Calu3 (cell line): ENCODE measurements at regions not wholly inside any gene's neighbourhood (a gene's known extent, or its start where the extent isn't known, plus 50 kb on each side); places are given as distances from the start of the nearest gene placed in this dataset.

Experiments
- BruUV-seq: library from RNA; stranded (reverse); fragments of 400-500 nt; replicated peaks from 2 replicates; lab custom pipeline; 2021; lab: Mats Ljungman, UMichigan
- CTCF ChIA-PET: fragments of 300-600 bp; sonication (Branson Sonifier 250); formaldehyde crosslinking; loops from one replicate; lab custom pipeline; 2022; ENCODE audit warnings: antibody characterized with exemption; lab: Charles Lee
- DNase-seq: peaks from one replicate; pipeline ENCODE4 v3.0.0; 2022
- H3K27ac Mint-ChIP-seq: one replicate; pipeline ENCODE4 v1.8.0; 2022; ENCODE audit warnings: mixed read lengths; ENCODE audit not compliant: unreplicated experiment
- H3K27me3 Mint-ChIP-seq: one replicate; pipeline ENCODE4 v1.8.0; 2022; ENCODE audit warnings: mixed read lengths; ENCODE audit not compliant: unreplicated experiment
- H3K36me3 Mint-ChIP-seq: one replicate; pipeline ENCODE4 v1.8.0; 2022; ENCODE audit warnings: mild to moderate bottlenecking, moderate library complexity, mixed read lengths; ENCODE audit not compliant: insufficient read depth, unreplicated experiment
- H3K4me1 Mint-ChIP-seq: one replicate; pipeline ENCODE4 v1.8.0; 2022; ENCODE audit warnings: mild to moderate bottlenecking, low read depth, mixed read lengths; ENCODE audit not compliant: unreplicated experiment
- H3K4me3 Mint-ChIP-seq: one replicate; pipeline ENCODE4 v1.8.0; 2022; ENCODE audit warnings: mild to moderate bottlenecking, low read depth, moderate library complexity, mixed read lengths; ENCODE audit not compliant: unreplicated experiment
- H3K9me3 Mint-ChIP-seq: one replicate; pipeline ENCODE4 v1.8.0; 2022; ENCODE audit warnings: low read depth, mixed read lengths; ENCODE audit not compliant: unreplicated experiment
- intact Hi-C: fragments of 100-400 bp; cut with micrococcal nuclease; formaldehyde crosslinking; loops from one replicate; pipeline ENCODE4 v1.10.0; 2022; ENCODE audit not compliant: unreplicated experiment
- TF ChIP-seq, protein P1 (sequence below): fragments of 200-600 bp; IDR thresholded peaks from one replicate; pipeline ENCODE4 v1.8.0; 2022; ENCODE audit warnings: antibody characterized with exemption; ENCODE audit not compliant: unreplicated experiment

DNA sequence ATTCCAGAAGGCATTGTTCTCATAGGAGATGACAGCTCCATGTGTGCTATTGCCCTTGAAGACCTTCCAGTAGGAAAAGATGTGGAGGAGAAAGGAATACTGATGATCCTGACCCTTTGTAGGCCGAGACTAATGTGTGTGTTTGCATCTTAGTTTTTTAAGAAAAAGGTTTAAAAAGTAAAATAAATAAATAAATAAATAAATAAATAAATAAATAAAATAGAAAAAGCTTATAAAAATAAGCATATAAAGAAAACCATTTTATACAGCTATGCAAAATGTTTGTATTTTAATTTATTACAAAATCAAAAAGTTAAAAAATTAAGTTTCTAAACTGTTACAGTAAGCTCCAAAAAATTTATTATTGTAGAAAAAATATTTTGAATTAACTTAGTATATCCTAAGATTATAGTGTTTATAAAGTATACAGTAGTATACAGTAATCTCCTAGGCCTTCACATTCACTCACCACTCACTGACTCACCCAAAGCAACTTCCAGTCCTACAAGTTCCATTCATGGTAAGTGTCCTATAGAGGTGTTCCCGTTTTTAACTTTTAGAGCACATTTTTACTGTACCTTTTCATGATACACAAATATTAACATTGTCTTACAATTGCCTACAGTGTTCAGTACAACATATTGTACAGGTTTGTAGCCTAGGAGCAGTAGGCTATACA is 435.2 kb upstream of the SEMA3A start:
- no peak overlapping the region for H3K4me3 Mint-ChIP-seq
- H3K4me1 Mint-ChIP-seq = no peaks in the 10 kb centered on the region
- no TSS peak for BruUV-seq
- no peaks in the 10 kb centered on the region for H3K36me3 Mint-ChIP-seq
- no peak for DNase-seq
- H3K27me3 Mint-ChIP-seq = no peaks in the 10 kb centered on the region
- CTCF ChIA-PET = no interaction called here
- TF ChIP-seq, protein P1, sequence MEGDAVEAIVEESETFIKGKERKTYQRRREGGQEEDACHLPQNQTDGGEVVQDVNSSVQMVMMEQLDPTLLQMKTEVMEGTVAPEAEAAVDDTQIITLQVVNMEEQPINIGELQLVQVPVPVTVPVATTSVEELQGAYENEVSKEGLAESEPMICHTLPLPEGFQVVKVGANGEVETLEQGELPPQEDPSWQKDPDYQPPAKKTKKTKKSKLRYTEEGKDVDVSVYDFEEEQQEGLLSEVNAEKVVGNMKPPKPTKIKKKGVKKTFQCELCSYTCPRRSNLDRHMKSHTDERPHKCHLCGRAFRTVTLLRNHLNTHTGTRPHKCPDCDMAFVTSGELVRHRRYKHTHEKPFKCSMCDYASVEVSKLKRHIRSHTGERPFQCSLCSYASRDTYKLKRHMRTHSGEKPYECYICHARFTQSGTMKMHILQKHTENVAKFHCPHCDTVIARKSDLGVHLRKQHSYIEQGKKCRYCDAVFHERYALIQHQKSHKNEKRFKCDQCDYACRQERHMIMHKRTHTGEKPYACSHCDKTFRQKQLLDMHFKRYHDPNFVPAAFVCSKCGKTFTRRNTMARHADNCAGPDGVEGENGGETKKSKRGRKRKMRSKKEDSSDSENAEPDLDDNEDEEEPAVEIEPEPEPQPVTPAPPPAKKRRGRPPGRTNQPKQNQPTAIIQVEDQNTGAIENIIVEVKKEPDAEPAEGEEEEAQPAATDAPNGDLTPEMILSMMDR = no peak
- no peak overlapping the region for H3K27ac Mint-ChIP-seq
- intact Hi-C loops = loop anchor here (10.0 kb wide), 1 partner anchor 655 kb away; no protein-coding TSS in a partner anchor
- peaks cover 5% of the 10 kb centered on the region for H3K9me3 Mint-ChIP-seq

DNA sequence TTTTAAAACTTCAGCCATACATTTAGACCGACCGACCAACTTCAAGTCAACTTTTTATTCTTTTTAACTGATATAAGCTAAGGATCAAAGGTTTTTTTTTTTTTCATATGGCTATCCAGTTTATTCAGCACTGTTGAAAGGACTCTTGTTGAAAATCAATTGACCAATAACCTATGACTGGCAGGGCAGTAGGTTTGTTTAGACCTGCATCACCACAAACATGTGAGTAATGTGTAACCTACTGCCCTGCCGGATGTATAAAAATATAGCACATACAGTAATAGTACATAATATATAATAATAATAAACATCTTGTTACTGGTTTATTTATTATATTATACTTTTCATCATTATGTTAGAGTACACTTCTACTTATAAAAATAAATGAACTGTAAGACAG is 434.6 kb upstream of the SEMA3A start:
- TF ChIP-seq, protein P1 = no peak
- Mint-ChIP-seq H3K4me1 (no peaks in the 10 kb centered on the region), H3K4me3 (no peak overlapping the region), H3K36me3 (no peaks in the 10 kb centered on the region), H3K9me3 (peaks cover 5% of the 10 kb centered on the region), H3K27me3 (no peaks in the 10 kb centered on the region), H3K27ac (no peak overlapping the region)
- CTCF ChIA-PET = no interaction called here
- intact Hi-C loops = loop anchor here (10.0 kb wide), 1 partner anchor 654 kb away; no protein-coding TSS in a partner anchor
- DNase-seq = no peak
- no TSS peak for BruUV-seq

DNA sequence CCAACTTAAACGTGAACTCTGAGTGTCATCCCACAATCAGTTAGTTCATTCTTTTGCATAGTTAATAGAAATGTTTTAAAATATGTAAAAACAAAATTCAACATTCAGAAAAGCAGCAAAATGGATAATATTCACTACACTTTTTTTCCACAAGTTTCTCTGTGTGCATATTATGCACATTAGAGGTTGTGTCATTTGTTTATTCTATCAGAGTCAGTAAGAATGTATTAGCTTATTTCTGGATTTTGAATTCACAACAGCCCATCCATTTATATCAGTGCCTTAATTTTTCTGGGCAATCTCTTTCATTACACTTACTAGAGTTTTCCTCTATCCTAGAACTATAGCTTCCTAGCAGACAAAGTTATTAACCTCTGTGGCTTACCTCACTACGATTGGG is 432.7 kb upstream of the SEMA3A start:
- Mint-ChIP-seq H3K4me3 (no peak overlapping the region), H3K36me3 (no peaks in the 10 kb centered on the region), H3K27me3 (no peaks in the 10 kb centered on the region), H3K4me1 (no peaks in the 10 kb centered on the region), H3K27ac (no peak overlapping the region), H3K9me3 (no peaks in the 10 kb centered on the region)
- CTCF ChIA-PET = no interaction called here
- TF ChIP-seq, protein P1 = no peak
- no peak for DNase-seq
- intact Hi-C loops = loop anchor here (10.0 kb wide), 1 partner anchor 652 kb away; no protein-coding TSS in a partner anchor
- no TSS peak for BruUV-seq

DNA sequence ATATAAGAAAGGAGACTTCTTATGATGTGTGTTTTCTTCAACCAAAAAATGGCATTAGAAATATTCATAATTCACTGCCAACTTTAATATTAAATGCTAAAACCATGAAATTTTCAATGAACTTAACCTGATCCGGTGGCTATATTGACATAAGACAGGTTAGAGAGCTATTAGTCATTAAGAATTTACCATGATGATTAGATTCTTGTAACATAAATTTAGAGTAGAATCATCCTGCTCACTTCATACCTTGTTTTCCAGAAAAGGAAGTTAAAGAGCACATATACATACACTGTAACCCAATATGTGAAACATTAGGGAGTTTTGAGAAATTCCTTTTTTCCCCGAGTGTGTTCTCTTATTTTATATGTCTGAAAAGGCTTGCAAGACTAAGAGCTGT is 430.3 kb upstream of the SEMA3A start:
- BruUV-seq = no TSS peak
- no peak for DNase-seq
- CTCF ChIA-PET = interaction anchor here (0.6 to 1.2 kb wide), 4 partner anchors 191 to 550 kb away, joined by 3 to 5 read pairs (median 4); no protein-coding TSS in a partner anchor
- intact Hi-C loops = loop anchor here (10.0 kb wide), 1 partner anchor 650 kb away; no protein-coding TSS in a partner anchor
- no peak overlapping the region for H3K4me3 Mint-ChIP-seq
- H3K4me1 Mint-ChIP-seq = no peaks in the 10 kb centered on the region
- no peaks in the 10 kb centered on the region for H3K9me3 Mint-ChIP-seq
- H3K36me3 Mint-ChIP-seq = no peaks in the 10 kb centered on the region
- H3K27ac Mint-ChIP-seq = no peak overlapping the region
- TF ChIP-seq, protein P1 = no peak
- no peaks in the 10 kb centered on the region for H3K27me3 Mint-ChIP-seq
